Endothelial cell of umbilical vein (primary cell): ENCODE measurements at regions not wholly inside any gene's neighbourhood (a gene's known extent, or its start where the extent isn't known, plus 50 kb on each side); places are given as distances from the start of the nearest gene placed in this dataset.

Experiments used
- EZH2 ChIP-seq: IDR thresholded peaks from 2 replicates; pipeline ENCODE4 v1.6.1; 2012; ENCODE audit warnings: borderline replicate concordance, low read depth, mild to moderate bottlenecking, moderate library complexity, low read length, inconsistent platforms; ENCODE audit not compliant: severe bottlenecking
- FOS ChIP-seq: IDR thresholded peaks from 2 replicates; pipeline ENCODE4 v1.6.1; 2011; ENCODE audit warnings: mild to moderate bottlenecking, low read length, moderate library complexity, borderline replicate concordance; ENCODE audit not compliant: insufficient read depth
- MAX ChIP-seq: IDR thresholded peaks from 2 replicates; pipeline ENCODE4 v1.6.1; 2011; ENCODE audit not compliant: insufficient read depth, insufficient read length
- MYC ChIP-seq: IDR thresholded peaks from one replicate; pipeline ENCODE4 v1.6.1; 2011; ENCODE audit warnings: mild to moderate bottlenecking, low read depth, low read length
- POLR2A ChIP-seq: IDR thresholded peaks from 2 replicates; pipeline ENCODE4 v1.6.1; 2012; ENCODE audit warnings: low read depth, mild to moderate bottlenecking, control low read depth, low read length
- POLR2AphosphoS5 ChIP-seq: IDR thresholded peaks from 2 replicates; pipeline ENCODE4 v1.6.1; 2012; ENCODE audit warnings: low read depth, mild to moderate bottlenecking, control low read depth, low read length, moderate library complexity; ENCODE audit not compliant: insufficient read depth
- TF ChIP-seq, protein P1 (sequence below), 2 donors: IDR thresholded peaks; 1 replicate in 1 of 2; 2 replicates in 1 of 2; pipeline ENCODE4 v1.5.1; 2011; ENCODE audit warnings: low read length in 2 of 2, mild to moderate bottlenecking in 2 of 2, moderate library complexity in 2 of 2, control low read depth in 1 of 2, inconsistent platforms in 1 of 2, low read depth in 1 of 2; ENCODE audit not compliant: insufficient read depth in 1 of 2; ENCODE audit errors: extremely low read depth in 1 of 2

DNA sequence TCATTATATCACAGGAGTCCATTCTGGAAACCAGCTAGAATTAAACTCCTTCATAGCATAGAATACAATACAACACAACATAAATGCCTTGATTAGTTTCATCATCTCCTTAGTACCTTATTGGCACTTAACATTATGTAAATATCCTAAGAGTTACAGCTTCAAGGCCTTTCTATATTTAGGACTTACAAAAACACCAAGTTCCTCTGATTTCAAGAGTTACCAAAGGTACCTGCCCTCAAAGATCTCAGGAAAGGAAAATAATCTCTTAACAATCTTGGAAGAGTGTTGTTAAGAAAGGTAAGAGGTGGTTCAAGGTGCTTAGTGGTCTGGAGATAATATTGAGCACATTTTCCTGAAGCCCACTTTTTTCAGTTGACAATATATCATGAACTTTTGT, 477.7 kb downstream of the IGSF11 start:
- TF ChIP-seq, protein P1, sequence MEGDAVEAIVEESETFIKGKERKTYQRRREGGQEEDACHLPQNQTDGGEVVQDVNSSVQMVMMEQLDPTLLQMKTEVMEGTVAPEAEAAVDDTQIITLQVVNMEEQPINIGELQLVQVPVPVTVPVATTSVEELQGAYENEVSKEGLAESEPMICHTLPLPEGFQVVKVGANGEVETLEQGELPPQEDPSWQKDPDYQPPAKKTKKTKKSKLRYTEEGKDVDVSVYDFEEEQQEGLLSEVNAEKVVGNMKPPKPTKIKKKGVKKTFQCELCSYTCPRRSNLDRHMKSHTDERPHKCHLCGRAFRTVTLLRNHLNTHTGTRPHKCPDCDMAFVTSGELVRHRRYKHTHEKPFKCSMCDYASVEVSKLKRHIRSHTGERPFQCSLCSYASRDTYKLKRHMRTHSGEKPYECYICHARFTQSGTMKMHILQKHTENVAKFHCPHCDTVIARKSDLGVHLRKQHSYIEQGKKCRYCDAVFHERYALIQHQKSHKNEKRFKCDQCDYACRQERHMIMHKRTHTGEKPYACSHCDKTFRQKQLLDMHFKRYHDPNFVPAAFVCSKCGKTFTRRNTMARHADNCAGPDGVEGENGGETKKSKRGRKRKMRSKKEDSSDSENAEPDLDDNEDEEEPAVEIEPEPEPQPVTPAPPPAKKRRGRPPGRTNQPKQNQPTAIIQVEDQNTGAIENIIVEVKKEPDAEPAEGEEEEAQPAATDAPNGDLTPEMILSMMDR (IDR thresholded peaks at IDR 0.05; ENCODE audit: extremely low read depth in 1 of 2, insufficient read depth in 1 of 2, low read depth in 1 of 2, low read length in 2 of 2), result no peak
- TF ChIP-seq EZH2, result no peak
- TF ChIP-seq POLR2AphosphoS5, result no peak
- TF ChIP-seq MYC, result no peak
- no peak for TF ChIP-seq POLR2A
- TF ChIP-seq MAX, result no peak
- TF ChIP-seq FOS, result no peak
